Glutamatergic neuron (in vitro differentiated cells): ENCODE measurements at regions not wholly inside any gene's neighbourhood (a gene's known extent, or its start where the extent isn't known, plus 50 kb on each side); places are given as distances from the start of the nearest gene placed in this dataset.

ENCODE experiments used
- DNase-seq: peaks from one replicate; pipeline ENCODE4 v3.0.0; 2022
- H3K27ac Mint-ChIP-seq: one replicate; pipeline ENCODE4 v1.8.0; 2020; ENCODE audit warnings: mild to moderate bottlenecking, mixed read lengths, inconsistent platforms; ENCODE audit not compliant: unreplicated experiment
- H3K27me3 Mint-ChIP-seq: one replicate; pipeline ENCODE4 v1.8.0; 2020; ENCODE audit warnings: mild to moderate bottlenecking, moderate library complexity, mixed read lengths, inconsistent platforms; ENCODE audit not compliant: unreplicated experiment
- H3K36me3 Mint-ChIP-seq: one replicate; pipeline ENCODE4 v1.8.0; 2020; ENCODE audit warnings: mild to moderate bottlenecking, mixed read lengths, inconsistent platforms; ENCODE audit not compliant: unreplicated experiment
- H3K4me1 Mint-ChIP-seq: one replicate; pipeline ENCODE4 v1.8.0; 2020; ENCODE audit warnings: mild to moderate bottlenecking, low read depth, mixed read lengths, inconsistent platforms; ENCODE audit not compliant: unreplicated experiment
- H3K4me3 Mint-ChIP-seq: one replicate; pipeline ENCODE4 v1.8.0; 2020; ENCODE audit warnings: mild to moderate bottlenecking, mixed read lengths, inconsistent platforms; ENCODE audit not compliant: unreplicated experiment
- H3K9me3 Mint-ChIP-seq: one replicate; pipeline ENCODE4 v1.8.0; 2020; ENCODE audit warnings: mild to moderate bottlenecking, moderate library complexity, mixed read lengths, inconsistent platforms; ENCODE audit not compliant: unreplicated experiment
- CTCF ChIP-seq: fragments of 200-600 bp; sonication (generic); IDR thresholded peaks from one replicate; pipeline ENCODE4 v1.5.0; 2021; ENCODE audit not compliant: partially characterized antibody, unreplicated experiment

GRCh38 chr6:119627908-119628669, 278.5 kb upstream of the MAN1A1 start:
- no peak for DNase-seq
- no peaks in the 10 kb centered on the region for H3K27me3 Mint-ChIP-seq

GRCh38 chr6:119626884-119627619, 277.5 kb upstream of the MAN1A1 start:
- no peak overlapping the region for H3K4me3 Mint-ChIP-seq
- no peaks in the 10 kb centered on the region for H3K36me3 Mint-ChIP-seq
- H3K27me3 Mint-ChIP-seq, result no peaks in the 10 kb centered on the region
- no peak for TF ChIP-seq CTCF
- H3K27ac Mint-ChIP-seq, result no peak overlapping the region
- no peaks in the 10 kb centered on the region for H3K4me1 Mint-ChIP-seq
- no peak for DNase-seq
- no peaks in the 10 kb centered on the region for H3K9me3 Mint-ChIP-seq

More at GRCh38 chr6:119627908-119628669, 278.5 kb upstream of the MAN1A1 start:
- Mint-ChIP-seq H3K36me3 (no peaks in the 10 kb centered on the region), H3K4me3 (no peak overlapping the region), H3K9me3 (no peaks in the 10 kb centered on the region), H3K4me1 (no peaks in the 10 kb centered on the region), H3K27ac (no peak overlapping the region)
- no peak for TF ChIP-seq CTCF

GRCh38 chr6:119620846-119621555, 271.4 kb upstream of the MAN1A1 start:
- no peaks in the 10 kb centered on the region for H3K9me3 Mint-ChIP-seq
- no peak for DNase-seq
- no peak overlapping the region for H3K27ac Mint-ChIP-seq

GRCh38 chr6:119614138-119614537, 264.6 kb upstream of the MAN1A1 start:
- Mint-ChIP-seq H3K4me3 (no peak overlapping the region), H3K4me1 (no peaks in the 10 kb centered on the region), H3K9me3 (no peaks in the 10 kb centered on the region), H3K36me3 (no peaks in the 10 kb centered on the region), H3K27ac (no peak overlapping the region), H3K27me3 (no peaks in the 10 kb centered on the region)
- no peak for TF ChIP-seq CTCF
- no peak for DNase-seq

More at GRCh38 chr6:119620846-119621555, 271.4 kb upstream of the MAN1A1 start:
- no peaks in the 10 kb centered on the region for H3K4me1 Mint-ChIP-seq
- no peaks in the 10 kb centered on the region for H3K36me3 Mint-ChIP-seq
- no peak overlapping the region for H3K4me3 Mint-ChIP-seq
- H3K27me3 Mint-ChIP-seq, result no peaks in the 10 kb centered on the region
- TF ChIP-seq CTCF, result no peak
